GM18511 (cell line): ENCODE measurements at regions not wholly inside any gene's neighbourhood (a gene's known extent, or its start where the extent isn't known, plus 50 kb on each side); places are given as distances from the start of the nearest gene placed in this dataset.

Experiments used
- ATAC-seq: cut with Tn5 transposase; IDR thresholded peaks from one replicate; pipeline ENCODE4 v1.9.1; 2021; ENCODE audit warnings: mild to moderate bottlenecking, moderate library complexity; ENCODE audit not compliant: unreplicated experiment

DNA sequence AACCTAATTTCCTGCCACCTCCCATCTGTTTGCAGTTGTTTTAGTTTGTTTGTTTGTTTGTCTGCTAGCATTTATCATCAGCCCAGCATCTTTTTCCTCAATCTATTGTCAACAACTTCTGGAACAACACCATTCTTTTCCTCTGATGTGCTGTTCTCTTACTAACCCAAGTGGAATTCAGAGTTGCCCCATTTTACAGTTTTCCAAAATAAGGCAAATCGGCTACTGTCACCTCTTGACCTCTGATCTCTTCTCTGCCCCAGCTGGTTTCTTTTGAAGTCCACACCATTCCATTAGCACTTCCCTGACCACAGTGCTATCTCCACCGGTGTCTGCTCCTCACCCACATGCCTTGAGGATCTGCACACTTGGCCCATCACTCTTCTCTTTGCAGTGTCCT is 102.4 kb downstream of the EFNB2 start:
- no peak for ATAC-seq

DNA sequence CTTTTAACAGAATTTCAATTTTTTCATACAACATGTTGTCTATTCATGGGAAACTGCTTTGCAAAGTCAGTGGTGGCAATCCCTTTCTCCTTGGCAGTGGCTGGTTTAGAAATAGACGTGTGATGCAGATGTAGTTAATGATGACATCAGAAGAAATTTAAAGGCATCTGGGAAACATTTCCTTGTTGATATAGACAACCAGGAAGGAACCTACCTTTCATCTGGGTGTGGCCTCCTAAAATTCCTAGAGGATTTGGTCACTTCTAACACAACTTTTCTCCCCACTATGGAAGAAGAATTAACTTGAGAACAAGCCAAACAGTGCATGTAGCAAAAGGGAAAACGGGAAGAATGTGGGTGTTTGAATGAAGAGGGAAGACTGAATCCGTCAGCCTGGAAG is 102.8 kb downstream of the EFNB2 start:
- no peak for ATAC-seq

DNA sequence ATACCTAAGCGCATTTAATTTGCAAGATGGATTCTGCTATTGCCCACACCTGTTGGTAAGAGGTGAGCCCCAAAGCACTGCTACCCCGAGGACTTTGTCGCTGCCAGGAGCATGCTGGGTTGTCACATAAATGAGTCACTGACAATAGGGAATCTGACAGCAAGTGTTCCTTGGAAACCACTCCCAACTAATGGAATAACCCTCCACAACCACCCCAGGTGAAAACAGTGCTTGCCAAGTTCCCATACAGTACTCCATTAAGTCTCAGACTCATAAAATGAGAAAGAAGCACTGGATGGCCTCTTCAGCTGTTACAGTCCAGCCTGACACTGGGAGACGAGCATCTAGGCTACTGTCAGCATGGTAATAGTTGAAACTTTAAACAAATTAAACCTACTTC is 108.6 kb downstream of the EFNB2 start:
- ATAC-seq, result no peak

DNA sequence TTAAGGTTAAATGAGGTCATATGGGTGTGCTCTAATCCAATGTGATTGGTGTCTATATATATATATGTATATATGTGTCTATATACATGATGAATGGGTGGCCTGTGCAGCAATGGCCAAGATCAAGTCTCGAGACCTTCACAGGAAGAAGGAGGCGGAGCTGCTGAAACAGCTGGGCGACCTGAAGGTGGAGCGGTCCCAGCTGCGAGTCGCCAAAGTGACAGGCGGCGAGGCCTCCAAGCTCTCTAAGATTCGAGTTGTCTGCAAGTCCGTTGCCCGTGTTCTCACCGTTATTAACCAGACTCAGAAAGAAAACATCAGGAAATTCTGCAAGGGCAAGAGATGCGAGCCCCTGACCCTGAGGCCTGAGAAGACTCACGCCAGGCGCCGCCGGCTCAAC is 109.8 kb downstream of the EFNB2 start:
- no peak for ATAC-seq

DNA sequence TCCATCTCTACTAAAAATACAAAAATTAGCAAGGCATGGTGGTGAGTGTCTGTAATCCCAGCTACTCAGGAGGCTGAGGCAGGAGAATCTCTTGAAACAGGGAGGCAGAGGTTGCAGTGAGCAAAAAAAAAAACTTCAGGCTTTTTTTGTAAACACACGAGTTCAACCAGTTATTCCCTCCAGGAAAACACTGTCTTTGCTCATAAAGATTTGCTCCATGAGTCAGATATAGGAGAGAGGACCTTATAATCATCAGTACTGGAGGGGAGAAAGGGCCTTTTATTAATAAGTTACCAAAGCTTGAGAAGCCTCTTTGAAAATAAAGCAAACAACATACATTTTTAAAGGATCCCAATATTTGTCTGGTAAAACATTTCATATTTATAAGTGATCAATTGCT is 110.7 kb downstream of the EFNB2 start:
- ATAC-seq, result no peak

DNA sequence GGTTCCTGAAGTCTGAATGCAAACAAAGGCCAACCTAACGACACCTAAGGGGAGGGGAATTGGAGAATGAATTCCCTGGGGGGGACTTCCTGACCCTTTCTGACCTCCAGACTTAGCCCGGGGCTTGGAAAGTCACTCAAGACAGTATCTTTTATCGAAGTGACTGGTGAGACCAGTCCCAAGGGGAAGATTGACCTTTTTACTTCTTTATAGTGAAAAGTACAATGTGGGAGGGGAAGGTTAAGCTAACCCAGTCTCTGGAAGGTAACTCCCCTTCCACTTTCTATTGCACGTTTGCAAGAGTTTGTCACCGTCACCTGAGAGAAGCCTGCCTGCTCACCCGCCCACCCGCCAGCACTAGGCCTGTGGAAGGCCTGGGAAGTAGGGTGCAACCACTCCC is 111.9 kb downstream of the EFNB2 start:
- peak; percentile 87 for ATAC-seq

DNA sequence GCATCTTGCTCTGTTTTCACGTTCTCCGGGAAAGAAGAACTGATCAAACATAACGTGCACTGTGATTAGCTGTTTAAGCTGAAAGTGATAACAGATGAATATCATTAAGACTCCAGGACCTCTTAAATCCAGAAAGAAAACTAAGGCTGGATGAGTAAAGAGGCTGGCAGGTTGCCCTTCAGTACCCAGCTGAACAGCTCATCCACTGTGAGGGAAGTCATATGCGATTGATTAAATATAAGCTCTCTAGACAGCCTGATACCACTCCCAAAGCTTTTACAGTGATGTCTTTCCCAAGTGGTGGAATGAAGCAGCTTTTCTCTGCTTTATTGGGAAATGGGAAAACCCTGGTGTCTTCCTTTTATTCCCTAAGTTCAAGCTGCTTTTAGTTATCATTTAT is 116.9 kb downstream of the EFNB2 start:
- ATAC-seq, result no peak

DNA sequence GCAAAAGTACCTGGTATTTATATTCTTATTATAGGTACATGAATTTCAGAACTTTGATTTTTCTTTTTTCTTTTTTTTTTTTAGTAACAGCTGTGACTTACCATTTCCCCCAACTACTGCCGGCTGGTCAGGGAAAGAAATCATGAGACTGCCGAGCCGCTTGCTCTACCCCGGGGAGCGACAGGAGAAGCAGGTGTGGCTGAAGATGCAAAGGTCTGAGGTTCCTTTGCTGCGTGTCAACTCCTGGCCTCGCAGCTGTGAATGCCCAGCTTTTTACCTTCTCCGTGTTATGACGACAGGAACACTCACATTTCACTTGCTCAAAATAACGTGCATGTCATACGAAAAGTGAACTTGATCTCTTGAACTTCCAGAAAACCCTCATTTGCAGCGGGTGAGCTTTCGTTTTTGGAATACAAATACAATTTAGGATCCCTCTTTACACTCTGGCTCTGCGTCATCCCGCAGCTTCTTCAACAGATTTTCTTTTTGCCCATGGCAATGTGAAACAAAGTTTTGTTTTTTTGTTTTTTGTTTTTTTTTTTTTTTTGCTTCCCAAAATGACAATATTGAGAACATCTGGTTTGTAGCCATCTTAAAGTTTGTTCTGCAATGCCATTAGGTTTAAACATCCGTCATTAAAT is 117.9 kb downstream of the EFNB2 start:
- no peak for ATAC-seq

DNA sequence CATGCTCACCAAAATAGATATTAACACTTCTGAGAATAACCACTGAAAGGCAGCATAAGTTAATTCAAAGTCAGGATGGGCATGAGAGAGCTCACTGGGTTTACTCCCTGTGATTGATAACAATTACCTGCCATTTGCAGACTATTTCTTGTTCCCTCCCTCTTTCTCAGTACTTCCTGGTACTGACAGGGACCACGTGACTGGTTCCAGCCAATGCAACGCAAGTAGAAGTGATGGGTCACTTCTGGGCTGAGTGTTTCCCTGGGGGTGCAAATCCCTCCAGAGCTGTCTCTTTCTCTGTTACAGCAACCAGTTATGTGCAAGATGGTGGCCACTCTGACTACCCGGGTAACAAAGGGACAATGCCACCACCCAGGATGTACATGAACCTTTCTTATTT is 118.8 kb downstream of the EFNB2 start:
- peak; percentile 51 for ATAC-seq

DNA sequence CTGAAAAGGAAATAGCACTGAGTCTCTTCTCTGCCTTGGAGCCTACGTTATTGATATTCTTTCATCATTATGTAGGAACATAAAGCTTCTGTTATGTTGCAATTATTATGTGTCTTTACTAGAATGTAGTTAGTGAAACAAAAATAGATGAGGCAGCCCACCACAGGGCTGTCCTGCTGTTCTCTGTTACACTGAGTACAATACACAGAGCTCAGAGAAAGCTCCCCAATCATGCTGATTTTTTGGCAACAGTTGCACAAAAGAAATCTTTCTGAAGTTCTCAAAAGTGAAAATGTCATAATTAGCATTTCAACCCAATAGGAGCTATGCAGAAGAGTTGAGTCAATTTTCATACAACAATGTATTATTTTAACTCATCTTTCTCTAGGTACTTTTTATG is 119.5 kb downstream of the EFNB2 start:
- no peak for ATAC-seq

DNA sequence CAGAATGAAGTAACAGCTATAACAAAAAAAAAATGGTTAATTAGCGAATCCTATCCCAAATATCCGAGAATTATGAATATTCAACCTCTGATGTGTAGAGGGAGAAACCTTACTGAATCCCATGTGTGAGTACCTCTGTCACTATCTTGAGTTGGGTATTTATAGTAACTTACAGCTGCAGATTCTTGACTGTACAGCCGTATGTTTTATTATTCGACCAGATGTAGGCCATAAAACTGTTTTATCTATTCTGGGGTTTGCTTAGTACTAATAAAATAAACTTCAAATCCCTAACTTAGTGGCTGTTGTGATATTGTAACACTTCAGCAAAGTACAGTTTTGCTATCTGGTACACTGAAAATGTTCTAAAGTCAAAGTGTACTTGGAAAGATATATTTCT is 120.0 kb downstream of the EFNB2 start:
- ATAC-seq, result no peak

DNA sequence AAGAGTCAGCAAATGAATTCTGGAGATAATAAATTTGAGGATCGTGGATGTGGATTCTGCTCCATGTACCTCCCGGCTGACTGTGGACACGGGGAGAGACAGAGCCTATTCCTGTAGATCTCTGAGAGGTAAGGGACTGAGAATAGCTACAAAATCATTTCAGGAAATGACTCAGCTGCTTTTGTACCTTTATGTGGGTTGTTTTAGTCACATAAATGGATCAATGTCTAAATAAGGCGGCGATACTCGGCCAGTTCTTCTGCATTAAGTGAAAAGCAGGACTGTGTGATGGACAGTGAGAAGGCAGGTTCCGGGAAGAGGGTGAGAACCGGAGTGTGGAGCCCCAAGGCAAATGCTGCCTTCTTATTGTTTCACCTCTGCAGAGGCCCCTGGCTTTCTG is 128.1 kb downstream of the EFNB2 start:
- ATAC-seq, result peak; percentile 78

DNA sequence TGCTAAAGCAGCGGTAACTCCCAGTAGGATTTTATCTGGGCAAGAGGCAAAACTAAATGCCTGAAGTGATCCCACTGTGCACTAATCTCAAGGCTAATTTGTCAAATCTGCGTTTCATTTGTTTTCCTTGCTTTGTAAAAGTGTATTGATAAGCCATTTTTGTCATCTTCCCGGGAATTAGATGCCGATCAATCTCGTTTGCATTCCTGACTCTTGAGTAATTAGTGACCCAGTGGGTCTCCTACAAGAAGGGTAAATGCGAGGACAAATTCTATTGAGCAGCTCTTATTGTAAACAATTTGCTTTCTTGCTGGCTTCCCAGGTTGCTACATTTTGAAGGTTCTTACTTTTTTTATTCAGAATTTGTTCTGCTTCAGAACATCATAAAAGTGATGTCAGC is 129.7 kb downstream of the EFNB2 start:
- no peak for ATAC-seq

DNA sequence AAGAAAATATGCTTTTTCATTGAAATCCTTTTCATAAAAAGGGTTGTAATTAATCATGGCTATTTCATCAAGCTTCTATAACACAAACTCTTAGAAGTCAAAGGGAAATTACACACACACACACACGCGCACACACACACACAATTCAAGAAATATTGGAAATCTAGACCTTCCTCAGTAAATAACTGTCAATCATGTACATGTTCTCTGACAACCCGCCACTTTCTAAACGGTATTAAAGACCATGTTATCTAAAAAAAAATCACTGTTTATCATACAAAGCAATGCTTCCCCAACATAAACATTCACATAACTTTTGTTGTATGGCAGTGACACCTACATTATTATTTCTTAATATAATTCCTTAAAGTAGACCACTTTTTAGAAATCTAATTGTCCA is 132.2 kb downstream of the EFNB2 start:
- ATAC-seq, result no peak

DNA sequence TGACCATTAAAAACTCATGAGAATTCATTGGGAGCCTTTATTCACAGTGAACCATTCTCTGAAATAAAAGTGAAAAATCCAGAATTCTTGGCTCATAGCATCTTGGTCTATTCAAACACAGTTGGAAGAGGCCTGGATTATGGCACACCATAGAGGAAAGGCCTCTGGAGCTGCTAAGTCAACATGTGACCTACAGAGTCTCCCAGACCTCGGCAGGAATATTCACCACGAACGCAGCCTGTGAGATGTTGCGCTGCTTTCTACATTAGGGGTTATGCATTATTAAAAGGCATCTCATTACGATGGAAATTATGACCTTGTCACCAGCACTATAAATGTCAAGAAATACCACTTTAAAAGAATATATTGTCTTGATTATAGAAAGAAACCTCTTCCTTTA is 132.6 kb downstream of the EFNB2 start:
- ATAC-seq, result no peak

DNA sequence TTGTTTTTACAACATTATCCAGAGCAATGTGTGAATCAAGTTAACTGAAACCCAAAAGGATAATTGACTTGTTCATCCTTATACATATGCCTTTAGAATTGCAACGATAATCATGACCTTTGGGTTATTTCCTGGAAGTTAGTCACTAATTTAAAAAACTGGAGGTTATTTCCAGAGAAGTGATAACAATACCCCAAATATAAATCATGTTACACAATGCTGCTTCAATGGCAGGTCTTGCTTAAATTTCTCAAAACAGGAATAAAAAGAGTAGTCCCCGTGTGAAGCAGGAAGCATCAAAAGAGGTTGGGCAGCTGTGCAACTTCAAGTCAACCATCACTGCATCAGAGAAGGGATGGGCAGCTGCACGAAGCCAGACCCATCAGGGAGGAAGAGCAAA is 134.4 kb downstream of the EFNB2 start:
- ATAC-seq, result no peak

DNA sequence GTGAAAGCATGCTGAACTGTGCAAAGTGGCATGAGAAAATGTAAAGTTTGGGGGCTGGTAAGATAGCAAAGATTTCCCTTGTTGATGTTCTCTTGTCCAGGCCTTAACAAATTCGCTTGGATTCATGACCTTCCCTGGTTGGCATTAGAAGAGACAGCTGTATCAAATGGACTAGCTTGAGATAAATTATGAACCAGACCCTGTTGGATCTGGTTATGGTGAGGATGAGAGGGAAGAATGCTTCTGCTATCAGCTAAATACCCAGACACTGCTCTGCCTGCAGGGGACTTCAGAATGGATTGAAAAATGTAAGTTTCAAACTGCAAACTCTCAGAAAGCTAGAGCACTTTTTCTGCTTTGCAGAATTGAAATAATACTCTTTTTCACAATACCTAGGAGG is 135.2 kb downstream of the EFNB2 start:
- no peak for ATAC-seq

DNA sequence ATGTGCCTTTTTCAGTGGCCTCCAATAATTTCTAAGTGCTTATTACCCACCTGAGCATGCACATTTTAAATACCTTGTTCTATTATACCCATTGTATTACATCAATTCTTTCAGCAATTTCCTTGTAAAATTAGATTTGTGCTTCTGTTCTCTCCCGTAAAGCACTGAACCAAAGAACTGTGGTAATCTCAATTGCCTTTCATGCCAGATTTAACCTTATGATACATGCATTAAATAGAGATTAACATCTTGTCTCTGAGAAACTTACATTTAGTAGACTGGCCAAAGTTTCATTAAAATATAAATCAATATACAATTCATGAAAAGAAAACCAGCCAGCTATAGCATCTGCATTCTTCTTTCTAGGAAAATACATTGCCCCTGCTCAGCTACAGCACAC is 137.2 kb downstream of the EFNB2 start:
- no peak for ATAC-seq

DNA sequence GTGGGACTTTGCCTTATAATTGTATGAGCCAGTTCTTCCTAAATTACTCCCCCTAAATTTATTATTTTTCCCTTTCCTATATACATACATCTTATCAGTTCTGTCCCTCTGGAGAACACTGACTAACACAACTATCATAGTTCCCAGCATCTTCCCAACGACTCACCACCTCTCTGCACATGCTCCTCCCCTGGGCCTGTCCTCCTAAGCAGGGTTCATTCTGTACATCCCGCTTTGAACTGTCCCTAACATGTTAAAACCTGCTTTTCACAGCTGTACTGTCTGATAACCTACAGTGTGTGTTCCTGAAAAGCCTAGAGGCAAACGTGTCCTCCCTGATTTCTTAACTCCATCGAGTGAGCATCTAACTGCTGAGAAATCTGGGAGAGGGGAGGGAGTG is 141.7 kb downstream of the EFNB2 start:
- no peak for ATAC-seq

DNA sequence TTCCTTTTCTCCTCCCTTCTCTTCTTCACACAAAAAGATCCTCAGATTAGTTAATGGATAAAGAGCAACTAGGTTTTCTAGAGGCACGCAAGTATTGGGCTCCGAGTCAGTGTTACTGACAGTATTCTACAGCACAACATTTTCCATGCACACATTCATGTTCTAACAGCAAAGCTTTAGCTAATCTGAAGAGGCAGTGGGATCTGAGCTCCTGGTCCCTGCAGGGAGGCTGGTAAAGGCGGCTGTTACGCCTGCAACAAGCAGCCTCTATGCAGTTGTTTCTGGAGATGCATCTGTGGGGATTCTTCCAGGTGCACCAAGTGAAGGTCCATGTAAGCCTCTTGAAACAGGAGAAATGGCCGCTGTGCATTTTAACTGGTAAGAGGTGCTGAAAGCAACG is 143.8 kb downstream of the EFNB2 start:
- no peak for ATAC-seq

DNA sequence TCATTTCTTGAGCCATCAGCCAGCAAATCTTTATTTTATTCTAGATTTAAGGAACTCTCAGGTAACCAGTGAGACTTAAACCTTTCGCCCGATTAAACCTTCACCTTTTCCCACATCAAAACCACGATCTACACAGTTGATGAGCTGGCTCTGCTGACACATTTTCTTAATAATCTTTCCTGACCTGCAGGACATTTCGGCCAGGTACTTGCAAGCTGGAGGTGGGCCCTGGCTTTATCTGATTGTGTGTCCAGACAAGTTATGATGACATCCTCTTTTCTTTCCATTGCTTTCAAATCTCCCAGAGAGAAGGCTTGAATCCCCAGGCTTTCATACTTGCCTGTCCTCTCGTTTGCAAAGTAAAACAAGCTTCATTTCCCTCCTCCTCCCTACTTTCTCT is 144.2 kb downstream of the EFNB2 start:
- no peak for ATAC-seq

DNA sequence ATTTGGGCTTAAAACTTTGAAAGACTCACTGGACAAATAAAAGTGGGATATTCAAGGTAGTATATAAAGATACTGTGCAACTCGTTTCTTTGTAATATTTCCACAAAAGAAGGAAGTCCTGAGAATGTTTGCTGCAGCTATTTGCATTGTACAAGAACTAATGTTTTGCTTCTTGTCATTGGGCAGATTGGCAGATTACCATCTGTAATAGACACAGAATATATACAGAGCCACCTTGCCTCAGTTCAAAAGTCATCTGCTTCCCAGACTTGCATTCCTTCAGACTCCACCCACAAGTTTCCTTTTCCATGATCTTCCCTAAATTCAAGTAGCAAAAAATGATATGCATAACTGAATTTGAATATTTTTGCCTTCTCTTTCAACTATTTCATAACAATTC is 145.1 kb downstream of the EFNB2 start:
- no peak for ATAC-seq

DNA sequence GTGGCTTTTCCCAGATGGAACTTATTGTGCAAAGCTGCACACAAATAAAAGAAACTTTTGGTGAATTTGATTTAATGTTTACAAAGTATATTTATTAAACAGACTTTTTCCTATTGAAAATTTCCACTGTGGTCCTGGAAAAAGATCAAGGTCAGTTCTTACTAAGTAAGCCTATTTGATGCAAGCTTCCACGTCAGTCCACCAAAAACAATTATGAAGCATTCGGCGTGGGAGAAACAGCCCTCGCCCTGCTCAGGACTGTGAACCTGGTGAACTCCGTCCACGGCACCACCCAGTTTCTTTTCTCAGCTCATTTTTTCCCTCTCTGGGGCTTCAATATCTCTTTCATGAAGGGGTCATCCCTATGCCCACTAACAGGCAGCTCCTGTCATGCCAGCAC is 149.8 kb downstream of the EFNB2 start:
- ATAC-seq, result no peak

DNA sequence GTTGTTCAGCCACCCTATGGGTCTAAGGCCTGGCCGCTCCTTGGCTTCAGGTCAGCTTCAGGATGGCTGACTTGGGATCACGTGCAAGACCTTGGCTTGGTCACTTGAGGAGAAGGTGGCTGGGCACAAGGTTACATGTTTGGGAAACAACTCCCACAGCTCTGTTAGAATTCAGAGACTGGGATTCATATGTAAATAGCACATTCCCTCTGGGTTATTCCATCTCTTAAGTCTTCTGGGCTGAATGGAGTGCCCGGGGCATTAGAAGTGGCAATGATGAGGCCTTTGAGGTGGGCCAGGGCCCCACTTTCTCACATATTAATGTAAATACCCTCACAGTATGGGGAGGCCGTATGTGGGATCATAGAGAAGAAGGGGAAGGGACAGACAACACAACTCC is 150.9 kb downstream of the EFNB2 start:
- no peak for ATAC-seq
